Muscle of leg (tissue), 3 donors: ENCODE measurements at regions not wholly inside any gene's neighbourhood (a gene's known extent, or its start where the extent isn't known, plus 50 kb on each side); places are given as distances from the start of the nearest gene placed in this dataset.

Experiments
- DNase-seq: peaks from one replicate; pipeline ENCODE4 v3.0.0; 2013
- H3K27ac ChIP-seq: one replicate; pipeline ENCODE4 v1.5.1; 2013; ENCODE audit warnings: mild to moderate bottlenecking, low read length, control low read depth
- H3K27me3 ChIP-seq: one replicate; pipeline ENCODE4 v1.6.1; 2013; ENCODE audit warnings: low read length; ENCODE audit not compliant: control insufficient read depth, insufficient read depth
- H3K36me3 ChIP-seq: one replicate; pipeline ENCODE4 v1.6.1; 2013; ENCODE audit warnings: low read length; ENCODE audit not compliant: control insufficient read depth, insufficient read depth
- H3K4me1 ChIP-seq: one replicate; pipeline ENCODE4 v1.6.1; 2013; ENCODE audit warnings: low read length; ENCODE audit not compliant: control insufficient read depth, insufficient read depth
- H3K4me3 ChIP-seq: one replicate; pipeline ENCODE4 v1.5.1; 2013; ENCODE audit warnings: low read length, control low read depth
- H3K9me3 ChIP-seq: replicated peaks from 2 replicates; pipeline ENCODE4 v1.6.1; 2013; ENCODE audit warnings: low read depth, low read length; ENCODE audit not compliant: control insufficient read depth
- WGBS: methylation state at CpG from one replicate; pipeline ENCODE4 v1.1.5; 2013; ENCODE audit warnings: missing lambda C conversion rate; ENCODE audit not compliant: insufficient coverage; 5-methylcytosine and 5-hydroxymethylcytosine counted together

DNA sequence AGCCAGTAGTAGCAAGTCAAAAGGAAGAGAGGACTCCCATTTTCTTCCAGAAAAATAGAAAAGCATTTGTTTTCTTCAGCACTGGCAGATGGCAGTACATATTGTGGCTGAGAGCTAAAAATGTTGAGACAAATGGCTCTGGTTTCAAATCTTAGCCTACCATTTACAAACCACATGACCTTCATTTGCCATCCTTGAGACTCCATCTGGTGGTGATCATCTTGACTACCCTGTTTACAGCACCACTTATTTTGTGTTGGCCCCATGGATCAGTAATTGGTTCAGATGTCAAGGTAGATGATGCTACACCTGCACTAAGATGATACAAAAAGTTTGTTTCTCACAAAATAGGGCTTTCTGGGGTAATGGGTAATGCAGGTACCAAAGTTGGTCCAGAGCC lies 951.8 kb upstream of the IGFBP7 start:
- H3K4me3 ChIP-seq: no peak overlapping the region
- DNase-seq: no peak
- no peaks in the 10 kb centered on the region for H3K36me3 ChIP-seq
- H3K27ac ChIP-seq: no peak overlapping the region
- no peaks in the 10 kb centered on the region for H3K9me3 ChIP-seq
- no peaks in the 10 kb centered on the region for H3K4me1 ChIP-seq
- H3K27me3 ChIP-seq: no peaks in the 10 kb centered on the region

DNA sequence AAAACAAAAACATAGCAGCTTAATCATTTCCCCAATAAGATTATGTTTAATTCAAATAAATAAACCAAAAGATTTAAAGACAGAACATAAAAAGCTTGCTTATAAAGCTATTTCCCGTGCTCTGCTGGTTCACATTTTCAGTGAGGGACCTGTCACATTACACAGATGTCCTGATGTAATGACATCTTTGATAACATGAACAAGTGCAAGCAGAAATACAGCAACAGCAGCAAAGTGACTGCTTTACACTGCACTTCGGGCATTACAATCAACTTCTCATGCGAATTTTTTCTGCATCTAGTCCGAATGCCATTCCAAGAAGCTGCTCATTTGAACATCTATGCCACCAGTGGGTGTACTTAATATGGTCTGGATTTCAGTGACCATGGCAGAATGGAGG lies 940.3 kb upstream of the IGFBP7 start:
- no peaks in the 10 kb centered on the region for H3K9me3 ChIP-seq
- no peak overlapping the region for H3K27ac ChIP-seq
- H3K4me3 ChIP-seq: no peak overlapping the region
- no peaks in the 10 kb centered on the region for H3K4me1 ChIP-seq
- no peaks in the 10 kb centered on the region for H3K27me3 ChIP-seq
- 84% methylated on average over 4 of the region's 4 CpGs for WGBS
- H3K36me3 ChIP-seq: no peaks in the 10 kb centered on the region
- no peak for DNase-seq

DNA sequence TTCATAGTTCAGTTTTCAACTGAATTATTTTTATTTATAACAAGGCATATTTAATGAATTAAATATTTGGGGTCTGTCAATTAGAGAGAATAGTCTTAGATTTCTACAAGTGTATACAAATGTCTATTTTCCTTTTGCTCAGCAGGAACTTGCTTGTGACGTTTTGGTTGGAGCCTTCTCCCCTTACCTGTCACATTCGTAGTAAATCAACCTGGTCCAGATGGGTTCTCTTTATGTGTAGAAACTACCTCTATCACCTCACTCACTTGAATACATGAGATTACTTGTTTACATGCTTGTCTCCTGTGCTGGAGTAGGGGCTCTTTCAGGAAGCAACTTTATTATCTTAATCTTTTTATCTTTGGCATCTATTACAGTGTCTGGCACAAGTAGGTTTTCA lies 938.3 kb upstream of the IGFBP7 start:
- H3K4me1 ChIP-seq: no peaks in the 10 kb centered on the region
- no peak overlapping the region for H3K27ac ChIP-seq
- no peak for DNase-seq
- H3K9me3 ChIP-seq: peaks cover 3% of the 10 kb centered on the region
- no peak overlapping the region for H3K4me3 ChIP-seq
- H3K36me3 ChIP-seq: no peaks in the 10 kb centered on the region
- no CpG with 5 or more reads among the region's 2 CpGs for WGBS
- no peaks in the 10 kb centered on the region for H3K27me3 ChIP-seq

DNA sequence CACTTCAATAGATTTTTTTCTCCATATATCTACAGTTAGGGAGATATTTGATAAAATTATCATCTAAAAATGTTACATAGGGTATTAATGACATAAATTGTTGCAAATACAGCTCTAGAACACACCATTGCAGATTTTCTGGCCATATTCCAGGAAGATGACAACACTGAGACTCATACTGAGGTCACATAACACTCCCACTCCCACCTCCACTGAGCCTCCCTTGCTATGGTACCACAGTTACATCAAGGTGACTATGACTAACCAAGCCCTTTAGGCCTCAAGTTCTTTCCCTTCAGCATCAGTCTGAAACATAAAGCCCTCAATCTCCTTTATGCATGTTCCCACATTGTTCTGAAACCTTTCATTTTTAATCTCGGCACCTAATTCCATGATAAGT lies 932.0 kb upstream of the IGFBP7 start:
- DNase-seq: no peak
- no peak overlapping the region for H3K27ac ChIP-seq
- WGBS: no CpG with 5 or more reads among the region's 1 CpG
- peaks cover 3% of the 10 kb centered on the region for H3K9me3 ChIP-seq
- no peaks in the 10 kb centered on the region for H3K27me3 ChIP-seq
- no peak overlapping the region for H3K4me3 ChIP-seq
- no peaks in the 10 kb centered on the region for H3K4me1 ChIP-seq
- no peaks in the 10 kb centered on the region for H3K36me3 ChIP-seq

DNA sequence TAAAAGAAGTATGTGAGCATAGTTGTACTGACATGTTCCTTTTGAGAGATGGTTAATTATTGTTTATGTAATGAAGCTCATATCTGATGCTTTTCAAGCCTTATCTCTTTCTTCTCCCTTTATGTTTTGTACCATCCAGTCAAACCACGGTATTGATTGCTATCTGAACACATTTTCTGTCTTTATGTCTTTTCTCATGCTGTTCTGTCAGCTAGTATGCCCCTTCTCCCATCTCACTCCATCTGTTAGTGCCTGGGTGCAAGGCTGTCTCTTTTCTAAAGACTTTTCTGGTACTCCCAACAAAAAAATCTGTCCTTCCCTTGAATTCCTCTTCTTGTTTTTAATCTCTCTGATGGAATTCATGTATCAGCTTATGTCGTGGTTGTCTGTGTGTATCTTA lies 883.8 kb upstream of the IGFBP7 start:
- DNase-seq: no peak
- 100% methylated on average over 1 of the region's 2 CpGs for WGBS
- no peak overlapping the region for H3K27ac ChIP-seq
- H3K4me3 ChIP-seq: no peak overlapping the region
- H3K27me3 ChIP-seq: no peaks in the 10 kb centered on the region
- H3K9me3 ChIP-seq: no peaks in the 10 kb centered on the region
- no peaks in the 10 kb centered on the region for H3K4me1 ChIP-seq
- H3K36me3 ChIP-seq: no peaks in the 10 kb centered on the region

DNA sequence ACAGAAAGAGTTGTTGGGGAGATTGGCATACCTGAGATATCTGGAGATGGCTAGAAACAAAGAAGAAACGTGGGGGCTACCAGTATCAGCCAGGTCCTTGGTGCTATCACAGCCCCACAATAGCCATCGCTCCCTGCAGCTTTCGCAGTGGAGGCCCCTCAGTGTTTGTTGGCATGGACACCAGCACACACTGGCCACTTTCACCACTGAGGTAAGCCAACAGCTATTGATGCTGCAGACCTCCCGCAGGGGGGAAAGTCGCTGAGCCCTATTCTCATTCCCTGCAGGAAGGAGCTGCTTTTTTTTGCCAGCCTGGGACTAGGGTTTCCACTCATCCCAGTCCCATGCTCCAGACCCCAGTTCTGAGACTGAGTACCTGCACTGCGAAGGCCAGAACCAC lies 879.2 kb upstream of the IGFBP7 start:
- no peak for DNase-seq
- no peaks in the 10 kb centered on the region for H3K4me1 ChIP-seq
- WGBS: 96% methylated on average over 3 of the region's 6 CpGs
- H3K9me3 ChIP-seq: no peaks in the 10 kb centered on the region
- H3K4me3 ChIP-seq: no peak overlapping the region
- no peaks in the 10 kb centered on the region for H3K36me3 ChIP-seq
- H3K27ac ChIP-seq: no peak overlapping the region
- no peaks in the 10 kb centered on the region for H3K27me3 ChIP-seq

DNA sequence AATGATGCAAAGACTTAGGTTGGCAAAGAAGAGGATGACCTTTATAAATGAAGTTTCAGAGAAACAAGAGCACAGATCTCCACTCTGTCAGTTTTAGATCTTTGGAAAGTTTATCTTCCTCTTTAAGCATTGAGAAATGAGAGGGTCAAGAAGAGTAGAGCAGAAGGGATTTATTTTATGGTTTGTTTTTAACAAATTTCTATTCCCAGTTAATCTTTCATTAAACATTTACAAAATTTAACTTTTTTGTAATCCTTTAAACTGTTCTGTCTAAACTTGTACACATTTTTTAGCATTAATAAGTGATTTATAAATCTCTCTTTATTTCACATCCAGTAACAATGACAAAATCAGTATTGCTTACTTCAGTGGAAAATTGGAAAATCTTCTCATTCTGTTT lies 875.0 kb upstream of the IGFBP7 start:
- no peak overlapping the region for H3K27ac ChIP-seq
- no peaks in the 10 kb centered on the region for H3K27me3 ChIP-seq
- no peak overlapping the region for H3K4me3 ChIP-seq
- no peaks in the 10 kb centered on the region for H3K4me1 ChIP-seq
- H3K9me3 ChIP-seq: no peaks in the 10 kb centered on the region
- DNase-seq: no peak
- no peaks in the 10 kb centered on the region for H3K36me3 ChIP-seq

DNA sequence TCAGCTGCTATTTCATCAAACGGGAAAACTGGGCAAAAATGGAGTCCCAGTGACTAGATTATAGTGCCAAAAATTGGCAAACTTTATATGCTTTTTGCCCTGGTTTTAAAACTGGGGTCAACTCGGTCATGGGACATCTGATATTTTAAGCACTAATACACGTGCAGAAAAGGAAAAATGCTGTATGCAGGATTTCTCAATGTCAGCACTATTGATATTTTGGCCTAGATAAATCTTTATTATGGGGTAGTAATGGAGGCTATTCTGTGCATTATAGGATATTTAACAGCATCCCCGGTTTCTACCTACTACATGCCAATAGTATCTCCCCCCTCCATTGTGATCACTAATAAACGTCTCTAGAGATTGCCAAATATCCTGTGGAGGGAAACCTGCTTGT lies 870.9 kb upstream of the IGFBP7 start:
- H3K27me3 ChIP-seq: no peaks in the 10 kb centered on the region
- no peaks in the 10 kb centered on the region for H3K4me1 ChIP-seq
- no peak overlapping the region for H3K27ac ChIP-seq
- H3K9me3 ChIP-seq: no peaks in the 10 kb centered on the region
- 100% methylated on average over 1 of the region's 5 CpGs for WGBS
- H3K36me3 ChIP-seq: no peaks in the 10 kb centered on the region
- no peak overlapping the region for H3K4me3 ChIP-seq
- DNase-seq: no peak

DNA sequence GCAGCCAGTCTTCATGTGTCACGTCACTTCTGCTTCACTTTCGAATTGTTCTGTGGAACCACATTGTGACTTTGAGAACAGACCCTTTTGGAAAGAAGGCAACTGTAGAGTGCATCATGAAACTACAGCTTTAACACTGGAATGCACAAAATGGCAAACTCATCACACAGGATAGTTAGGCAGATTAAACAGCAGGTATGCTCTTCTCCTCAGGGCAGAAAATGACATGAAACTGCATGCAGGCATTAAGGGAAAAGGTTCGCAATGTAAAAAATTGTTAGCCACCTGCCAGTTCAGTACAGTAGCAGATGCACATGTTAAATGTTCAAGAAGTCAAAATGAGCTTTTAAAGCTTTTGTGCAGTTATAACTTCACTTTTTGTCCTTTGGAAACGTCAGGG lies 864.6 kb upstream of the IGFBP7 start:
- Histone ChIP-seq H3K36me3 (no peaks in the 10 kb centered on the region), H3K27me3 (no peaks in the 10 kb centered on the region), H3K4me1 (no peaks in the 10 kb centered on the region), H3K27ac (no peak overlapping the region), H3K9me3 (no peaks in the 10 kb centered on the region), H3K4me3 (no peak overlapping the region)
- DNase-seq: no peak
- WGBS: 88% methylated on average over 3 of the region's 4 CpGs

DNA sequence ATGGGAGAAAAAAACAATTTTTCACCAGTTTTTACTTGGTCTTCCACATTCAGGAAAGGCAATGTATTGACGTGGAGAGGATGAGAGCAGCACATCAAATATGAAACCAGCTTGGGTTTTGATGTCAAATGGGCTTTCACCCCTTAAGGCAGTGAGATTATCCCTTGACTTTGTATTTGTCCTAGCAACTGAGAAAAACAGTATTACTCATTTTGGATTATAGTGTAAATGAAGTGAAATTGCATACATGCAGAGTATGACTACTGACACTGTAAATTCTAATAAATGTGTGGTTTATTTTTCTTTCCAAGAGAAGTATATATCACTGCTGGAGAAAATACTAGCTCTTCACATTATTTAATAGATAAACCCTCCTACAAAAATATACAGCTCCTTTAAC lies 863.6 kb upstream of the IGFBP7 start:
- H3K36me3 ChIP-seq: no peaks in the 10 kb centered on the region
- H3K27ac ChIP-seq: no peak overlapping the region
- H3K27me3 ChIP-seq: no peaks in the 10 kb centered on the region
- no CpG with 5 or more reads among the region's 1 CpG for WGBS
- H3K4me3 ChIP-seq: no peak overlapping the region
- DNase-seq: no peak
- no peaks in the 10 kb centered on the region for H3K9me3 ChIP-seq
- no peaks in the 10 kb centered on the region for H3K4me1 ChIP-seq

DNA sequence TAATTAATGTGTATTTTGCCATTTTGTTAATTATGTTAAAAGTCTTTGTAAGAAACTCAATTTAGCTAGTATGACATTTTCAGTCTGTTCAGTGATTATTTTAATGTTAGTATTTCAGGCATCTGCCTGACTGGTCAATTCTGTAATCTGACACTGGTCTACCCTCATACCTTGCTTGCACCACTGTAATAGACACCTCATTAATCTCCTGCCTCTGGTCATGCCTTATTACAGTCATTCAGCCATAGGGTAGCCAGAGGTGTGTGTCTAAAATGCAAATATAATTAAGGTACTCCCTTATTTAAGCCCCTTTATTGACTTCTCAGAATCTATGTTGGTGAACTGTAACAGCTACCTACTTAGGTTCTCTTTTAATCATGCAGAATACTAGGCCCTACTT lies 861.1 kb upstream of the IGFBP7 start:
- H3K36me3 ChIP-seq: no peaks in the 10 kb centered on the region
- H3K4me3 ChIP-seq: no peak overlapping the region
- H3K27ac ChIP-seq: no peak overlapping the region
- no peak for DNase-seq
- H3K27me3 ChIP-seq: no peaks in the 10 kb centered on the region
- H3K4me1 ChIP-seq: no peaks in the 10 kb centered on the region
- peaks cover 3% of the 10 kb centered on the region for H3K9me3 ChIP-seq
